ENCODE measurements at regions not wholly inside any gene's neighbourhood (a gene's known extent, or its start where the extent isn't known, plus 50 kb on each side); places are given as distances from the start of the nearest gene placed in this dataset.

GRCh38 chr6:138618168-138618567 lies 118.9 kb upstream of the NHSL1 start:
- Histone ChIP-seq H3K4me3 (ENCODE audit: low read depth, low read length) (no peak overlapping the region), H3K4me1 (no peaks in the 10 kb centered on the region), H3K27me3 (replicated peaks; ENCODE audit: control insufficient read depth, insufficient read depth, low read length) (no peaks in the 10 kb centered on the region), H3K9me3 (no peaks in the 10 kb centered on the region), H3K36me3 (ENCODE audit: control insufficient read depth, insufficient read depth, low read length) (no peaks in the 10 kb centered on the region)
- Mint-ChIP-seq H3K9me3 (ENCODE audit: unreplicated experiment) (no peaks in the 10 kb centered on the region), H3K27me3 (ENCODE audit: insufficient read depth, unreplicated experiment) (no peaks in the 10 kb centered on the region), H3K4me1 (ENCODE audit: low read depth, unreplicated experiment) (peaks cover 15% of the 10 kb centered on the region), H3K27ac (ENCODE audit: unreplicated experiment) (no peak overlapping the region), H3K36me3 (ENCODE audit: insufficient read depth, unreplicated experiment) (no peaks in the 10 kb centered on the region), H3K4me3 (ENCODE audit: unreplicated experiment) (no peak overlapping the region)
- intact Hi-C loops (cut with micrococcal nuclease; ENCODE audit: unreplicated experiment): no loop called here
- ChIA-PET POLR2A (no interaction called here), CTCF (no interaction called here)
- no peak for DNase-seq
- no TSS peak for BruUV-seq (replicated peaks)
- TF ChIP-seq CTCF (IDR thresholded peaks at IDR 0.05; ENCODE audit: insufficient read depth in 1 of 2, low read depth in 1 of 2, low read length in 1 of 2, severe bottlenecking in 1 of 2, unreplicated experiment in 1 of 2): no peak

- BruUV-seq (replicated peaks): no TSS peak
- no peak overlapping the region for H3K27ac Mint-ChIP-seq (ENCODE audit: unreplicated experiment)
- H3K4me1 Mint-ChIP-seq (ENCODE audit: low read depth, unreplicated experiment): peaks cover 15% of the 10 kb centered on the region
- H3K36me3 ChIP-seq (ENCODE audit: control insufficient read depth, insufficient read depth, low read length): no peaks in the 10 kb centered on the region
- H3K27me3 ChIP-seq (replicated peaks; ENCODE audit: control insufficient read depth, insufficient read depth, low read length): no peaks in the 10 kb centered on the region
- ChIA-PET POLR2A (no interaction called here), CTCF (no interaction called here)
- no peak for DNase-seq
- no peaks in the 10 kb centered on the region for H3K36me3 Mint-ChIP-seq (ENCODE audit: insufficient read depth, unreplicated experiment)
- H3K4me1 ChIP-seq: no peaks in the 10 kb centered on the region
- intact Hi-C loops (cut with micrococcal nuclease; ENCODE audit: unreplicated experiment): no loop called here
- H3K9me3 ChIP-seq: no peaks in the 10 kb centered on the region
- no peaks in the 10 kb centered on the region for H3K9me3 Mint-ChIP-seq (ENCODE audit: unreplicated experiment)
- no peak for TF ChIP-seq CTCF (IDR thresholded peaks at IDR 0.05; ENCODE audit: insufficient read depth in 1 of 2, low read depth in 1 of 2, low read length in 1 of 2, severe bottlenecking in 1 of 2, unreplicated experiment in 1 of 2)
- no peaks in the 10 kb centered on the region for H3K27me3 Mint-ChIP-seq (ENCODE audit: insufficient read depth, unreplicated experiment)
- no peak overlapping the region for H3K4me3 ChIP-seq (ENCODE audit: low read depth, low read length)
- H3K4me3 Mint-ChIP-seq (ENCODE audit: unreplicated experiment): no peak overlapping the region
Observed at GRCh38 chr6:138620630-138621029, 121.3 kb upstream of the NHSL1 start.

GRCh38 chr6:138622967-138623366 lies 123.7 kb upstream of the NHSL1 start:
- H3K4me3 ChIP-seq (ENCODE audit: low read depth, low read length): no peak overlapping the region
- no peaks in the 10 kb centered on the region for H3K27me3 ChIP-seq (replicated peaks; ENCODE audit: control insufficient read depth, insufficient read depth, low read length)
- no peaks in the 10 kb centered on the region for H3K9me3 ChIP-seq
- BruUV-seq (replicated peaks): no TSS peak
- no peak for DNase-seq
- Mint-ChIP-seq H3K4me3 (ENCODE audit: unreplicated experiment) (no peak overlapping the region), H3K4me1 (ENCODE audit: low read depth, unreplicated experiment) (peaks cover 6% of the 10 kb centered on the region), H3K36me3 (ENCODE audit: insufficient read depth, unreplicated experiment) (no peaks in the 10 kb centered on the region), H3K9me3 (ENCODE audit: unreplicated experiment) (no peaks in the 10 kb centered on the region), H3K27ac (ENCODE audit: unreplicated experiment) (no peak overlapping the region), H3K27me3 (ENCODE audit: insufficient read depth, unreplicated experiment) (no peaks in the 10 kb centered on the region)
- POLR2A ChIA-PET: no interaction called here
- intact Hi-C loops (cut with micrococcal nuclease; ENCODE audit: unreplicated experiment): no loop called here
- TF ChIP-seq CTCF (IDR thresholded peaks at IDR 0.05; ENCODE audit: insufficient read depth in 1 of 2, low read depth in 1 of 2, low read length in 1 of 2, severe bottlenecking in 1 of 2, unreplicated experiment in 1 of 2): no peak
- CTCF ChIA-PET: no interaction called here
- no peaks in the 10 kb centered on the region for H3K4me1 ChIP-seq
- no peaks in the 10 kb centered on the region for H3K36me3 ChIP-seq (ENCODE audit: control insufficient read depth, insufficient read depth, low read length)

Data from Caco-2 (cell line).